ENCODE measurements at regions not wholly inside any gene's neighbourhood (a gene's known extent, or its start where the extent isn't known, plus 50 kb on each side); places are given as distances from the start of the nearest gene placed in this dataset.

GRCh38 chr2:209125291-209125690 lies 298.6 kb upstream of the MAP2 start:
- no peaks in the 10 kb centered on the region for H4K20me1 ChIP-seq (ENCODE audit: insufficient read depth, low read length)
- no peak for DNase-seq
- TF ChIP-seq, protein P1, sequence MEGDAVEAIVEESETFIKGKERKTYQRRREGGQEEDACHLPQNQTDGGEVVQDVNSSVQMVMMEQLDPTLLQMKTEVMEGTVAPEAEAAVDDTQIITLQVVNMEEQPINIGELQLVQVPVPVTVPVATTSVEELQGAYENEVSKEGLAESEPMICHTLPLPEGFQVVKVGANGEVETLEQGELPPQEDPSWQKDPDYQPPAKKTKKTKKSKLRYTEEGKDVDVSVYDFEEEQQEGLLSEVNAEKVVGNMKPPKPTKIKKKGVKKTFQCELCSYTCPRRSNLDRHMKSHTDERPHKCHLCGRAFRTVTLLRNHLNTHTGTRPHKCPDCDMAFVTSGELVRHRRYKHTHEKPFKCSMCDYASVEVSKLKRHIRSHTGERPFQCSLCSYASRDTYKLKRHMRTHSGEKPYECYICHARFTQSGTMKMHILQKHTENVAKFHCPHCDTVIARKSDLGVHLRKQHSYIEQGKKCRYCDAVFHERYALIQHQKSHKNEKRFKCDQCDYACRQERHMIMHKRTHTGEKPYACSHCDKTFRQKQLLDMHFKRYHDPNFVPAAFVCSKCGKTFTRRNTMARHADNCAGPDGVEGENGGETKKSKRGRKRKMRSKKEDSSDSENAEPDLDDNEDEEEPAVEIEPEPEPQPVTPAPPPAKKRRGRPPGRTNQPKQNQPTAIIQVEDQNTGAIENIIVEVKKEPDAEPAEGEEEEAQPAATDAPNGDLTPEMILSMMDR (IDR thresholded peaks at IDR 0.05): no peak
- H3K4me1 ChIP-seq (ENCODE audit: control insufficient read depth in 1 of 2, insufficient read depth in 2 of 2, low read length in 2 of 2): peaks cover 15 to 17% of the 10 kb centered on the region in 2 donors
- H3K9me3 ChIP-seq (replicated peaks in 1 of 2; ENCODE audit: control insufficient read depth in 1 of 2, insufficient read depth in 1 of 2, low read length in 2 of 2): no peaks in the 10 kb centered on the region
- no peak overlapping the region for H3K27ac Mint-ChIP-seq
- no peaks in the 10 kb centered on the region for H3K27me3 ChIP-seq (ENCODE audit: control insufficient read depth in 2 of 2, insufficient read depth in 2 of 2, low read length in 2 of 2)
- no peak overlapping the region for H3K27ac ChIP-seq (ENCODE audit: low read depth in 1 of 2, low read length in 2 of 2)
- no peak overlapping the region for H2AFZ ChIP-seq (ENCODE audit: insufficient read depth, low read depth, low read length, poor library complexity, severe bottlenecking)
- no peaks in the 10 kb centered on the region for H3K36me3 Mint-ChIP-seq
- no peaks in the 10 kb centered on the region for H3K79me2 ChIP-seq (ENCODE audit: insufficient read depth, low read length)
- WGBS (ENCODE audit: insufficient coverage): no CpG with 5 or more reads among the region's 1 CpG
- H3K4me3 ChIP-seq (replicated peaks in 1 of 3; ENCODE audit: low read depth in 2 of 3, low read length in 3 of 3): no peak overlapping the region
- peaks cover 20% of the 10 kb centered on the region for H3K4me1 Mint-ChIP-seq
- H3K4me2 ChIP-seq (replicated peaks; ENCODE audit: extremely low read depth, low read length, poor library complexity, severe bottlenecking): no peak overlapping the region
- no peak overlapping the region for H3K4me3 Mint-ChIP-seq
- H3K36me3 ChIP-seq (replicated peaks in 1 of 2; ENCODE audit: control insufficient read depth in 1 of 2, insufficient read depth in 2 of 2, low read length in 2 of 2): no peaks in the 10 kb centered on the region
- intact Hi-C loops (cut with micrococcal nuclease): no loop called here
- no peak overlapping the region for H3K9ac ChIP-seq (ENCODE audit: insufficient read depth, low read length, poor library complexity, severe bottlenecking)
- no peaks in the 10 kb centered on the region for H3K27me3 Mint-ChIP-seq (ENCODE audit: low read depth in 3 of 3)
- H3K9me3 Mint-ChIP-seq: peaks cover 0 to 5% (median 0%) of the 10 kb centered on the region in 7 donors

GRCh38 chr2:209138079-209138478 lies 285.8 kb upstream of the MAP2 start:
- no CpG with 5 or more reads among the region's 3 CpGs for WGBS (ENCODE audit: insufficient coverage)
- Histone ChIP-seq H3K27me3 (ENCODE audit: control insufficient read depth in 2 of 2, insufficient read depth in 2 of 2, low read length in 2 of 2) (no peaks in the 10 kb centered on the region), H3K79me2 (ENCODE audit: insufficient read depth, low read length) (no peaks in the 10 kb centered on the region), H3K4me1 (ENCODE audit: control insufficient read depth in 1 of 2, insufficient read depth in 2 of 2, low read length in 2 of 2) (no peaks in the 10 kb centered on the region), H2AFZ (ENCODE audit: insufficient read depth, low read depth, low read length, poor library complexity, severe bottlenecking) (no peak overlapping the region), H3K27ac (ENCODE audit: low read depth in 1 of 2, low read length in 2 of 2) (no peak overlapping the region), H3K4me3 (replicated peaks in 1 of 3; ENCODE audit: low read depth in 2 of 3, low read length in 3 of 3) (no peak overlapping the region), H3K9ac (ENCODE audit: insufficient read depth, low read length, poor library complexity, severe bottlenecking) (no peak overlapping the region), H4K20me1 (ENCODE audit: insufficient read depth, low read length) (no peaks in the 10 kb centered on the region), H3K36me3 (replicated peaks in 1 of 2; ENCODE audit: control insufficient read depth in 1 of 2, insufficient read depth in 2 of 2, low read length in 2 of 2) (no peaks in the 10 kb centered on the region), H3K9me3 (replicated peaks in 1 of 2; ENCODE audit: control insufficient read depth in 1 of 2, insufficient read depth in 1 of 2, low read length in 2 of 2) (no peaks in the 10 kb centered on the region), H3K4me2 (replicated peaks; ENCODE audit: extremely low read depth, low read length, poor library complexity, severe bottlenecking) (no peak overlapping the region)
- DNase-seq: no peak
- H3K27ac Mint-ChIP-seq: no peak overlapping the region
- no peak overlapping the region for H3K4me3 Mint-ChIP-seq
- intact Hi-C loops (cut with micrococcal nuclease): no loop called here
- TF ChIP-seq, protein P1 (IDR thresholded peaks at IDR 0.05): no peak
- H3K9me3 Mint-ChIP-seq: peaks cover 0 to 2% (median 0%) of the 10 kb centered on the region in 7 donors
- H3K36me3 Mint-ChIP-seq: no peaks in the 10 kb centered on the region
- H3K27me3 Mint-ChIP-seq (ENCODE audit: low read depth in 3 of 3): peaks cover 0 to 2% (median 0%) of the 10 kb centered on the region in 3 donors
- no peaks in the 10 kb centered on the region for H3K4me1 Mint-ChIP-seq
